Neural progenitor cell (in vitro differentiated cells): ENCODE measurements at regions not wholly inside any gene's neighbourhood (a gene's known extent, or its start where the extent isn't known, plus 50 kb on each side); places are given as distances from the start of the nearest gene placed in this dataset.

Experiments
- CTCF ChIP-seq: fragments of 200-600 bp; sonication (generic); IDR thresholded peaks from 2 replicates; pipeline ENCODE4 v1.5.1; 2017; ENCODE audit warnings: antibody characterized with exemption, mild to moderate bottlenecking
- EZH2 ChIP-seq: fragments of 200-600 bp; sonication (generic); IDR thresholded peaks from 2 replicates; pipeline ENCODE4 v1.6.1; 2017; ENCODE audit warnings: antibody characterized with exemption, mild to moderate bottlenecking, moderate library complexity
- EZH2phosphoT487 ChIP-seq: fragments of 200-600 bp; sonication (generic); IDR thresholded peaks from 2 replicates; pipeline ENCODE4 v1.6.1; 2017; ENCODE audit warnings: antibody characterized with exemption

DNA sequence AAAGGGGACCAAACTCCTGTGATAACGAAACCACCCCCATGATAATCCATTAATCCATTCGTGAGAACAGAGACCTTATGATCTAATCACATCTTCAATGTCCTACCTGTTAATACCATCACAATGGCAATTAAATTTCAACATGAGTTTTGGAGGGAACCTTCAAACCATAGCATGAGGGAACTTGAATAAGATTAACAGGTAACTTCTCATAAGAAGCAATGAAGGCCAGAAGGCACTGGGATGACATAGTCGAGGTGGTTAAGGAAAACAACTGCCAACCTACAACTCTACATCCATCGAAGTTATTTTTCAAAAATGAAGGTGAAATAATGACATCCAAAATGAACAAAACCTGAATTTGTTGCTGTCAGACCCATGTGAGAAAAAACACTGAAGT is 478.9 kb downstream of the EDEM1 start:
- TF ChIP-seq CTCF, result no peak
- no peak for TF ChIP-seq EZH2
- TF ChIP-seq EZH2phosphoT487, result no peak
